Fibroblast of lung (primary cell): ENCODE measurements at regions not wholly inside any gene's neighbourhood (a gene's known extent, or its start where the extent isn't known, plus 50 kb on each side); places are given as distances from the start of the nearest gene placed in this dataset.

Experiments
- DNase-seq, 2 donors: peaks; one replicate each; pipeline versions ENCODE4 v3.0.0 to v3.0.0-alpha.2; 2010; ENCODE audit warnings: low read depth in 2 of 2
- H2AFZ ChIP-seq: 2 replicates; pipeline ENCODE4 v1.5.1; 2012; ENCODE audit warnings: low read length, control low read depth, inconsistent platforms
- H3K27ac ChIP-seq: 2 replicates; pipeline ENCODE4 v1.5.1; 2011; ENCODE audit warnings: low read length, control low read depth; ENCODE audit not compliant: insufficient read depth
- H3K27me3 ChIP-seq: 2 replicates; pipeline ENCODE4 v1.5.1; 2011; ENCODE audit warnings: mild to moderate bottlenecking, low read length; ENCODE audit not compliant: control insufficient read depth, insufficient read depth
- H3K36me3 ChIP-seq: 2 replicates; pipeline ENCODE4 v1.5.1; 2011; ENCODE audit warnings: low read length; ENCODE audit not compliant: control insufficient read depth, insufficient read depth
- H3K4me1 ChIP-seq: 2 replicates; pipeline ENCODE4 v1.5.1; 2011; ENCODE audit warnings: low read length; ENCODE audit not compliant: control insufficient read depth, insufficient read depth; ENCODE audit errors: extremely low read depth
- H3K4me2 ChIP-seq: 2 replicates; pipeline ENCODE4 v1.5.1; 2011; ENCODE audit warnings: low read length, control low read depth; ENCODE audit not compliant: insufficient read depth; ENCODE audit errors: extremely low read depth
- H3K4me3 ChIP-seq, 4 experiments: fragments of 200-600 bp in 1 of 4; sonication (generic) in 1 of 4; replicated peaks in 1 of 4; 2 replicates each; pipeline ENCODE4 v1.5.1; 2011 to 2016; ENCODE audit warnings: low read length in 4 of 4, low read depth in 3 of 4, mild to moderate bottlenecking in 3 of 4, control low read depth in 2 of 4, inconsistent platforms in 1 of 4, mixed read lengths in 1 of 4; ENCODE audit not compliant: insufficient read depth in 1 of 4; ENCODE audit errors: control extremely low read depth in 1 of 4
- H3K79me2 ChIP-seq: 2 replicates; pipeline ENCODE4 v1.5.1; 2012; ENCODE audit warnings: mild to moderate bottlenecking, low read length, inconsistent platforms; ENCODE audit not compliant: control insufficient read depth, insufficient read depth
- H3K9ac ChIP-seq: 2 replicates; pipeline ENCODE4 v1.5.1; 2011; ENCODE audit warnings: mild to moderate bottlenecking, low read length, control low read depth; ENCODE audit not compliant: insufficient read depth
- H3K9me3 ChIP-seq: 2 replicates; pipeline ENCODE4 v1.5.1; 2012; ENCODE audit warnings: low read depth, low read length; ENCODE audit not compliant: control insufficient read depth, insufficient read depth
- H4K20me1 ChIP-seq: 2 replicates; pipeline ENCODE4 v1.5.1; 2011; ENCODE audit warnings: low read length; ENCODE audit not compliant: control insufficient read depth, insufficient read depth; ENCODE audit errors: extremely low read depth
- EZH2 ChIP-seq: IDR thresholded peaks from 2 replicates; pipeline ENCODE4 v1.5.1; 2012; ENCODE audit warnings: low read length, control low read depth, mild to moderate bottlenecking; ENCODE audit errors: missing control alignments
- TF ChIP-seq, protein P1 (sequence below), 2 donors: IDR thresholded peaks in 1 of 2; conservative IDR thresholded peaks in 1 of 2; 1 replicate in 1 of 2; 2 replicates in 1 of 2; pipeline ENCODE4 v1.5.1; 2011 to 2012; ENCODE audit warnings: low read length in 2 of 2, control low read depth in 1 of 2, inconsistent platforms in 1 of 2, low read depth in 1 of 2, mild to moderate bottlenecking in 1 of 2

DNA sequence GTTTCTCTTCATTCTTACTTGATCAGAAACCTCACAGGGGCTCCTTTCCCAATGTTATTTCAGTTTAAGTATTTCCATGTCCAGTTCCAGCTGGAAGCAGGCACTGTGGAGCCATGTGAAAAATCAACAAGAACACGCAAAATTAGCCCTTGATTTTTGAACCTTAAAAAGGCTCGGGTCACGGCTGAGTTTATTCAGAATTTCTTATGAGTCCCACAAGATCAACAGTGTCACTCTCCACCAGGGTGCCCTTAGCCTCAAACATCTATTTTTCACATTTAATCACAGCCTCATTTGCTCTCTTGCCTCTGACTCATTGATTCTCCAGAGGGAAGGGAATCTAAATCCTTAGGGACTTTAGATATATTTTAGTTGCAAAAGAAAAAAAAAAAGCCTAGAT is 157.7 kb upstream of the AVPR1A start:
- Histone ChIP-seq H3K27ac (no peak overlapping the region), H3K36me3 (no peaks in the 10 kb centered on the region)
- no peak for DNase-seq

GRCh38 chr12:63307849-63308248 is 156.8 kb upstream of the AVPR1A start:
- Histone ChIP-seq H4K20me1 (no peaks in the 10 kb centered on the region), H3K27me3 (no peaks in the 10 kb centered on the region), H2AFZ (no peak overlapping the region), H3K9ac (no peak overlapping the region), H3K4me2 (no peak overlapping the region), H3K4me1 (no peaks in the 10 kb centered on the region), H3K4me3 (no peak overlapping the region), H3K36me3 (no peaks in the 10 kb centered on the region), H3K9me3 (no peaks in the 10 kb centered on the region), H3K79me2 (no peaks in the 10 kb centered on the region), H3K27ac (no peak overlapping the region)
- no peak for DNase-seq
- TF ChIP-seq, protein P1, sequence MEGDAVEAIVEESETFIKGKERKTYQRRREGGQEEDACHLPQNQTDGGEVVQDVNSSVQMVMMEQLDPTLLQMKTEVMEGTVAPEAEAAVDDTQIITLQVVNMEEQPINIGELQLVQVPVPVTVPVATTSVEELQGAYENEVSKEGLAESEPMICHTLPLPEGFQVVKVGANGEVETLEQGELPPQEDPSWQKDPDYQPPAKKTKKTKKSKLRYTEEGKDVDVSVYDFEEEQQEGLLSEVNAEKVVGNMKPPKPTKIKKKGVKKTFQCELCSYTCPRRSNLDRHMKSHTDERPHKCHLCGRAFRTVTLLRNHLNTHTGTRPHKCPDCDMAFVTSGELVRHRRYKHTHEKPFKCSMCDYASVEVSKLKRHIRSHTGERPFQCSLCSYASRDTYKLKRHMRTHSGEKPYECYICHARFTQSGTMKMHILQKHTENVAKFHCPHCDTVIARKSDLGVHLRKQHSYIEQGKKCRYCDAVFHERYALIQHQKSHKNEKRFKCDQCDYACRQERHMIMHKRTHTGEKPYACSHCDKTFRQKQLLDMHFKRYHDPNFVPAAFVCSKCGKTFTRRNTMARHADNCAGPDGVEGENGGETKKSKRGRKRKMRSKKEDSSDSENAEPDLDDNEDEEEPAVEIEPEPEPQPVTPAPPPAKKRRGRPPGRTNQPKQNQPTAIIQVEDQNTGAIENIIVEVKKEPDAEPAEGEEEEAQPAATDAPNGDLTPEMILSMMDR (conservative IDR thresholded peaks at IDR 0.05 in 1 of 2, IDR thresholded peaks at IDR 0.05 in 1 of 2; ENCODE audit: low read depth in 1 of 2, low read length in 2 of 2) = no peak
- TF ChIP-seq EZH2 = no peak

More for the DNA sequence above, 157.7 kb upstream of the AVPR1A start:
- Histone ChIP-seq H2AFZ (no peak overlapping the region), H3K27me3 (no peaks in the 10 kb centered on the region), H3K9me3 (no peaks in the 10 kb centered on the region), H3K4me3 (no peak overlapping the region), H4K20me1 (no peaks in the 10 kb centered on the region), H3K79me2 (no peaks in the 10 kb centered on the region), H3K4me1 (no peaks in the 10 kb centered on the region), H3K4me2 (no peak overlapping the region), H3K9ac (no peak overlapping the region)
- no peak for TF ChIP-seq EZH2
- TF ChIP-seq, protein P1 (conservative IDR thresholded peaks at IDR 0.05 in 1 of 2, IDR thresholded peaks at IDR 0.05 in 1 of 2; ENCODE audit: low read depth in 1 of 2, low read length in 2 of 2) = no peak

DNA sequence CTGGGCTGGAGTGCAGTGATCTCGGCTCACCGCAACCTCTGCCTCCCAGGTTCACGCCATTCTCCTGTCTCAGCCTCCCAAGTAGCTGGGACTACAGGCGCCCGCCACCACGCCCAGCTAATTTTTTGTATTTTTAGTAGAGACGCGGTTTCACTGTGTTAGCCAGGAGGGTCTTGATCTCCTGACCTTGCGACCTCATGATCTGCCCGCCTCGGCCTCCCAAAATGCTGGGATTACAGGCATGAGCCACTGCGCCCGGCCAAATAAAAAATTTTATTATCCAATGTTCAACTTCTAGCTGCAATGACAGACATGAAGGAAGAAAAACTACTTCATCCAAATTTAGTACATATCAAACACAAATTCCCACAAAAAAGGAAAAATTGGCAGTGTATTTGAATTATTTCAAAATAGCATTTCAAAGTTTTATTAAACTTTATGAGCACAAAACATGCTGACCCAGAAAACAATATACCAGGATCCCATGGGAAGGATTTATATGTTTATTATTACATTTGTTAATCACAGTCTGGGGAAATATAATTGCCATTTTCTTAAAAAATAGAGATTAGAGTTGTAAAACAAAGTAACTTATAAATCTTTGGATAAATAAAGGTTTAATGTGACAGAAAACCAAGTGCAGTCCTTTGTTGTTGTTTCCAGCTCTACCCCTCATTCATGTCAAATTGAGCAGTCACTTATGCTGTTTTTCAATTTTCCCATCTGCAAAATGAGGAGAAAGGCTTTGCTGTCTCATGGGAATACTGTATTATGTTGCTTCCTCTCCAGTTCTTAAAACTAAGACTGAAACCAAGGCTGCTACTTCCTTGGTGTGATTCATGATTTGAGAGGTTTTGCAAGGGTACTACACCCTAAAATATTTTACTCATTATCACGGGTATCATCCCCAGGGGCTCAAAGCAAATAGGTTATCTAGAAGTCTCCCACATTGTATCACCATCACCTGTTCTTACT is 155.2 kb upstream of the AVPR1A start:
- Histone ChIP-seq H3K4me3 (no peak overlapping the region), H3K27ac (no peak overlapping the region), H3K4me1 (no peaks in the 10 kb centered on the region), H4K20me1 (no peaks in the 10 kb centered on the region), H3K9ac (no peak overlapping the region), H3K79me2 (no peaks in the 10 kb centered on the region), H3K4me2 (no peak overlapping the region), H3K9me3 (no peaks in the 10 kb centered on the region), H3K27me3 (no peaks in the 10 kb centered on the region), H2AFZ (no peak overlapping the region), H3K36me3 (no peaks in the 10 kb centered on the region)
- DNase-seq = no peak
- TF ChIP-seq, protein P1 (conservative IDR thresholded peaks at IDR 0.05 in 1 of 2, IDR thresholded peaks at IDR 0.05 in 1 of 2; ENCODE audit: low read depth in 1 of 2, low read length in 2 of 2) = no peak
- TF ChIP-seq EZH2 = no peak
